ENCODE measurements at regions not wholly inside any gene's neighbourhood (a gene's known extent, or its start where the extent isn't known, plus 50 kb on each side); places are given as distances from the start of the nearest gene placed in this dataset.

GRCh38 chr4:41365681-41366080 lies 109.0 kb downstream of the UCHL1 start:
- FAIRE-seq (no peak), DNase-seq (ENCODE audit: low read depth, low spot score) (no peak)
- dilution Hi-C loops (cut with MboI; ENCODE audit: extremely low pct_ligation_motif_present, low sequenced_read_pairs) (no loop called here), intact Hi-C loops (cut with micrococcal nuclease) (loop anchor here (10.0 kb wide), 1 partner anchor 279 kb away; no protein-coding TSS in a partner anchor)
- ChIA-PET CTCF (interaction anchor here (1.3 kb wide), 1 partner anchor 16 kb away, joined by 3 read pairs; no protein-coding TSS in a partner anchor), POLR2A (no interaction called here)
- Histone ChIP-seq H3K9me3 (replicated peaks; ENCODE audit: control insufficient read depth, insufficient read depth, low read length) (no peaks in the 10 kb centered on the region), H3K79me2 (ENCODE audit: control insufficient read depth, insufficient read depth, low read length) (no peaks in the 10 kb centered on the region), H3K9ac (replicated peaks; ENCODE audit: extremely low read depth, insufficient read depth, low read length) (no peak overlapping the region), H3K4me1 (ENCODE audit: control insufficient read depth, extremely low read depth, insufficient read depth, low read length) (no peaks in the 10 kb centered on the region), H3K4me2 (ENCODE audit: insufficient read depth, low read length) (no peak overlapping the region), H3K36me3 (ENCODE audit: control insufficient read depth in 2 of 2, extremely low read depth in 1 of 2, insufficient read depth in 2 of 2, low read length in 2 of 2) (peaks cover 0 to 2% of the 10 kb centered on the region in 2 experiments), H3K4me3 (replicated peaks in 1 of 3; ENCODE audit: insufficient read depth in 1 of 3, low read depth in 1 of 3, low read length in 3 of 3) (no peak overlapping the region), H3K27ac (ENCODE audit: insufficient read depth, low read depth, low read length) (no peak overlapping the region), H2AFZ (ENCODE audit: low read depth, low read length) (no peak overlapping the region), H3K27me3 (ENCODE audit: control insufficient read depth in 2 of 2, insufficient read depth in 2 of 2, low read length in 2 of 2) (peaks cover 20 to 67% of the 10 kb centered on the region in 2 experiments), H4K20me1 (replicated peaks; ENCODE audit: control insufficient read depth, extremely low read depth, insufficient read depth, low read length) (no peaks in the 10 kb centered on the region), H3K9me1 (replicated peaks; ENCODE audit: control insufficient read depth, extremely low read depth, insufficient read depth, low read length) (no peaks in the 10 kb centered on the region)
- TF ChIP-seq CTCF (IDR thresholded peaks at IDR 0.05; ENCODE audit: extremely low read depth in 1 of 2, insufficient read depth in 1 of 2, low read depth in 1 of 2, low read length in 2 of 2) (no peak), POLR2A (IDR thresholded peaks at IDR 0.05; ENCODE audit: low read depth, low read length) (no peak), GATA2 (IDR thresholded peaks at IDR 0.05; ENCODE audit: insufficient read depth, insufficient read length, low read depth, low read length) (no peak), POLR2AphosphoS5 (IDR thresholded peaks at IDR 0.05; ENCODE audit: insufficient read depth, low read depth, low read length) (no peak), MYC (IDR thresholded peaks at IDR 0.05; ENCODE audit: low read depth, low read length) (no peak)
- BruUV-seq (replicated peaks), result no TSS peak

GRCh38 chr4:41366911-41367517 lies 110.3 kb downstream of the UCHL1 start:
- no peaks in the 10 kb centered on the region for H3K4me1 ChIP-seq (ENCODE audit: control insufficient read depth, extremely low read depth, insufficient read depth, low read length)
- TF ChIP-seq FOS (IDR thresholded peaks at IDR 0.05; ENCODE audit: borderline replicate concordance, insufficient read depth, low read length), result no peak
- no peak for TF ChIP-seq MYC (IDR thresholded peaks at IDR 0.05; ENCODE audit: low read depth, low read length)
- TF ChIP-seq CTCF (IDR thresholded peaks at IDR 0.05; ENCODE audit: extremely low read depth in 1 of 2, insufficient read depth in 1 of 2, low read depth in 1 of 2, low read length in 2 of 2), result no peak
- no peak for TF ChIP-seq EZH2 (IDR thresholded peaks at IDR 0.05; ENCODE audit: borderline replicate concordance, low read depth, low read length, severe bottlenecking)
- H3K27ac ChIP-seq (ENCODE audit: insufficient read depth, low read depth, low read length), result no peak overlapping the region
- no peaks in the 10 kb centered on the region for H3K9me3 ChIP-seq (replicated peaks; ENCODE audit: control insufficient read depth, insufficient read depth, low read length)
- no peaks in the 10 kb centered on the region for H4K20me1 ChIP-seq (replicated peaks; ENCODE audit: control insufficient read depth, extremely low read depth, insufficient read depth, low read length)
- no peak overlapping the region for H2AFZ ChIP-seq (ENCODE audit: low read depth, low read length)
- ChIA-PET CTCF (interaction anchor here (1.9 kb wide), 1 partner anchor 277 kb away, joined by 8 read pairs; no protein-coding TSS in a partner anchor), POLR2A (no interaction called here)
- H3K4me3 ChIP-seq (replicated peaks in 1 of 3; ENCODE audit: insufficient read depth in 1 of 3, low read depth in 1 of 3, low read length in 3 of 3), result no peak overlapping the region
- peaks cover 0 to 2% of the 10 kb centered on the region in 2 experiments for H3K36me3 ChIP-seq (ENCODE audit: control insufficient read depth in 2 of 2, extremely low read depth in 1 of 2, insufficient read depth in 2 of 2, low read length in 2 of 2)
- H3K9ac ChIP-seq (replicated peaks; ENCODE audit: extremely low read depth, insufficient read depth, low read length), result no peak overlapping the region
- H3K79me2 ChIP-seq (ENCODE audit: control insufficient read depth, insufficient read depth, low read length), result no peaks in the 10 kb centered on the region
- FAIRE-seq (no peak), DNase-seq (ENCODE audit: low read depth, low spot score) (no peak)
- no peak overlapping the region for H3K4me2 ChIP-seq (ENCODE audit: insufficient read depth, low read length)
- peaks cover 23 to 57% of the 10 kb centered on the region in 2 experiments for H3K27me3 ChIP-seq (ENCODE audit: control insufficient read depth in 2 of 2, insufficient read depth in 2 of 2, low read length in 2 of 2)
- dilution Hi-C loops (cut with MboI; ENCODE audit: extremely low pct_ligation_motif_present, low sequenced_read_pairs) (no loop called here), intact Hi-C loops (cut with micrococcal nuclease) (loop anchor here (10.0 kb wide), 1 partner anchor 278 kb away; no protein-coding TSS in a partner anchor)
- no TSS peak for BruUV-seq (replicated peaks)
- H3K9me1 ChIP-seq (replicated peaks; ENCODE audit: control insufficient read depth, extremely low read depth, insufficient read depth, low read length), result no peaks in the 10 kb centered on the region

Data from endothelial cell of umbilical vein (primary cell).